ENCODE measurements at regions not wholly inside any gene's neighbourhood (a gene's known extent, or its start where the extent isn't known, plus 50 kb on each side); places are given as distances from the start of the nearest gene placed in this dataset.

DNA sequence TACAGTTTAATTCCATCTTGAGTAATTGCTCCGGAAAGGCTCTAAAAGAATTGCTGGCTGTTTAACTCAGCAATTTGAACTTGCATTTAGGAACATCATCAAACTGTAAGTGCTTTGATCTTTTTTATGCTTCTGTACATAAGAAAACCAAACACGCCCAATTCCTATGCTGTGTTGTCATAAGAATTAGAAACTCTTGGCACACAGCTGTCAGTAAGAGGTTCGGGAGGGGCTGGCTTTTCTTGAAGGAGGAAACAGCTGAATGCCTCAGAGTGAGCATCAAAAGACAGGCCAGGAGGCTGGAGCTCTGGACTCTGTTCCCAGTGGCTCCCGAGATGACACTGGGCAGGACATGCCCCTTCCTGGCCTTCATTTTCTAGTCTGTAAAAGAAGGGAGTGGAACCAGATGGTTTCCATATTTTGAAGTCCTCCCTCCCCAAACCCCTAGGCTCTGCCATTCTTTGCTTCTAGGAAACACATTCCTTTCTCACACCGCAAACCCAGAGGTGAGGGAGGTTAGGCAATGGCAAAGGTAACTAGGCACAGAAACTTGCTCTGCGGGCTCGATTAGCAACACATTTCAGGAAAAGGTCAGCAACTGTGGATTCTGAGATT lies 73.7 kb upstream of the DLG1 start:
- TF ChIP-seq, protein P1, sequence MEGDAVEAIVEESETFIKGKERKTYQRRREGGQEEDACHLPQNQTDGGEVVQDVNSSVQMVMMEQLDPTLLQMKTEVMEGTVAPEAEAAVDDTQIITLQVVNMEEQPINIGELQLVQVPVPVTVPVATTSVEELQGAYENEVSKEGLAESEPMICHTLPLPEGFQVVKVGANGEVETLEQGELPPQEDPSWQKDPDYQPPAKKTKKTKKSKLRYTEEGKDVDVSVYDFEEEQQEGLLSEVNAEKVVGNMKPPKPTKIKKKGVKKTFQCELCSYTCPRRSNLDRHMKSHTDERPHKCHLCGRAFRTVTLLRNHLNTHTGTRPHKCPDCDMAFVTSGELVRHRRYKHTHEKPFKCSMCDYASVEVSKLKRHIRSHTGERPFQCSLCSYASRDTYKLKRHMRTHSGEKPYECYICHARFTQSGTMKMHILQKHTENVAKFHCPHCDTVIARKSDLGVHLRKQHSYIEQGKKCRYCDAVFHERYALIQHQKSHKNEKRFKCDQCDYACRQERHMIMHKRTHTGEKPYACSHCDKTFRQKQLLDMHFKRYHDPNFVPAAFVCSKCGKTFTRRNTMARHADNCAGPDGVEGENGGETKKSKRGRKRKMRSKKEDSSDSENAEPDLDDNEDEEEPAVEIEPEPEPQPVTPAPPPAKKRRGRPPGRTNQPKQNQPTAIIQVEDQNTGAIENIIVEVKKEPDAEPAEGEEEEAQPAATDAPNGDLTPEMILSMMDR (conservative IDR thresholded peaks at IDR 0.05; ENCODE audit: low read length), result no peak
- no peak for TF ChIP-seq EZH2phosphoT487 (IDR thresholded peaks at IDR 0.05; ENCODE audit: borderline replicate concordance, low read depth, low read length)
